ENCODE measurements at regions not wholly inside any gene's neighbourhood (a gene's known extent, or its start where the extent isn't known, plus 50 kb on each side); places are given as distances from the start of the nearest gene placed in this dataset.

DNA sequence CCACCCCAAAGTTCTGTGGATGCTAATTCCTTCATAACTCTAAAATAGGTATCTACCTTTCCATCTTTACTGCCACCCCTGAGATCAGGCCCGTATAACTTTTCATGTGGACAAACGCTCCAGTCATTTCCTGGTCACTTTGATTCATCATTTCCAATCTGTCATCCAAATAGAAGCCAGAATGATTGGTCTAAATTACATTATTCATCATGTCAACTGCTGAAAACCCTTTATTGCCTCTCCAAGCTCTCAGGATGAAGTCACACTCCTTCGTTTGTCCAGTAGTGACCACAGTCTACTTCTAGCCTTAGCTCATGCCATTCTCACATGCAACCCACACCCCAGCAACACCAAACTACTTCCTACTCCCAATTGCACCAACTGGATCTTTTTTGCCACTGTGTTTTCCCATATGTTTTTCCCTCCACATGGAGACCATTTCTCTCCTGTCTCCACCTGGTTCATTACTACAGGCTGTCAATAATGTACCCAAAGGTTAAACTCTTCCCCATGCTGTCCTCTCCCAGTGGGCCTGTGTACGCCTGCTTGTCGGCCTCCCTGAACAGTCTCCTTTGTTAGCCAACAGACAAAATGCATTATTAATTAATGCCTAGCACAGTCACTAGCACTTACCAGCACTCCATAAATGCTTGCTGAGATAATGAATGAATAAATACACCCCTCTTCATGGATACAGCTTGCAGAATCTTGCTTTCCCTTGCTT lies 382.6 kb upstream of the NOCT start:
- no peak overlapping the region for H3K9ac ChIP-seq (ENCODE audit: low read depth, low read length)
- no TSS peak for BruUV-seq (replicated peaks)
- H4K8ac ChIP-seq (ENCODE audit: low read depth in 2 of 2, low read length in 2 of 2) = no peak overlapping the region
- no peak overlapping the region for H2BK15ac ChIP-seq (ENCODE audit: low read depth, low read length)
- H3K4me3 ChIP-seq (ENCODE audit: insufficient read depth, low read depth, low read length) = no peak overlapping the region
- no peak overlapping the region for H3K4me2 ChIP-seq (ENCODE audit: low read depth, low read length)
- no peak overlapping the region for H2BK20ac ChIP-seq (ENCODE audit: low read depth, low read length)
- POLR2A ChIA-PET (ENCODE audit: unreplicated experiment) = no interaction called here
- H3K27me3 ChIP-seq (ENCODE audit: control insufficient read depth, insufficient read depth, low read length) = peaks cover 2% of the 10 kb centered on the region
- no peak overlapping the region for H3K56ac ChIP-seq (ENCODE audit: extremely low read depth, insufficient read depth, low read length)
- WGBS, 2 experiments (ENCODE audit: extremely low coverage in 2 of 2, insufficient read length in 1 of 2) = 81% methylated on average over 3 of the region's 5 CpGs; no CpG with 5 or more reads in 1 of the 2 experiments
- no peak overlapping the region for H3K18ac ChIP-seq (ENCODE audit: low read depth, low read length)
- no peak overlapping the region for H2AFZ ChIP-seq (replicated peaks; ENCODE audit: low read length, poor library complexity)
- ATAC-seq (ENCODE audit: low read depth) = no peak
- H3K23ac ChIP-seq (ENCODE audit: low read depth, low read length) = no peak overlapping the region
- H2AK5ac ChIP-seq (ENCODE audit: low read depth, low read length) = no peak overlapping the region
- no peak overlapping the region for H4K5ac ChIP-seq (ENCODE audit: low read depth, low read length)
- H3K9me3 ChIP-seq (ENCODE audit: control insufficient read depth, insufficient read depth, low read length) = no peaks in the 10 kb centered on the region
- dilution Hi-C loops (cut with HindIII; ENCODE audit: low sequenced_read_pairs, unreplicated experiment) = no loop called here
- no peaks in the 10 kb centered on the region for H3K9me1 ChIP-seq (ENCODE audit: insufficient read depth, low read length)
- in situ Hi-C loops (cut with MboI; ENCODE audit: low sequenced_read_pairs) = no loop called here
- CTCF ChIA-PET = no interaction called here
- H3K79me1 ChIP-seq (ENCODE audit: low read depth in 1 of 2, low read length in 2 of 2) = no peaks in the 10 kb centered on the region
- H2BK5ac ChIP-seq (ENCODE audit: low read depth, low read length, poor library complexity, severe bottlenecking) = no peak overlapping the region
- H3K4ac ChIP-seq (ENCODE audit: low read depth, low read length) = no peak overlapping the region
- no peaks in the 10 kb centered on the region for H4K20me1 ChIP-seq (ENCODE audit: insufficient read depth, low read length)
- TF ChIP-seq, protein P1, sequence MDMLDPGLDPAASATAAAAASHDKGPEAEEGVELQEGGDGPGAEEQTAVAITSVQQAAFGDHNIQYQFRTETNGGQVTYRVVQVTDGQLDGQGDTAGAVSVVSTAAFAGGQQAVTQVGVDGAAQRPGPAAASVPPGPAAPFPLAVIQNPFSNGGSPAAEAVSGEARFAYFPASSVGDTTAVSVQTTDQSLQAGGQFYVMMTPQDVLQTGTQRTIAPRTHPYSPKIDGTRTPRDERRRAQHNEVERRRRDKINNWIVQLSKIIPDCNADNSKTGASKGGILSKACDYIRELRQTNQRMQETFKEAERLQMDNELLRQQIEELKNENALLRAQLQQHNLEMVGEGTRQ (IDR thresholded peaks at IDR 0.05; ENCODE audit: low read depth, low read length) = no peak
- TF ChIP-seq SMC3 (IDR thresholded peaks at IDR 0.05; ENCODE audit: low read depth, low read length) (no peak), MAFK (IDR thresholded peaks at IDR 0.05; ENCODE audit: low read depth, low read length) (no peak), RFX5 (IDR thresholded peaks at IDR 0.05; ENCODE audit: low read depth, low read length) (no peak), NFE2L2 (IDR thresholded peaks at IDR 0.05; ENCODE audit: low read depth, low read length) (no peak), POLR2A (IDR thresholded peaks at IDR 0.05; ENCODE audit: low read depth, low read length) (no peak), FOS (IDR thresholded peaks at IDR 0.05; ENCODE audit: low read depth, low read length) (no peak), BHLHE40 (IDR thresholded peaks at IDR 0.05; ENCODE audit: low read depth, low read length) (no peak)
- TF ChIP-seq, protein P2, sequence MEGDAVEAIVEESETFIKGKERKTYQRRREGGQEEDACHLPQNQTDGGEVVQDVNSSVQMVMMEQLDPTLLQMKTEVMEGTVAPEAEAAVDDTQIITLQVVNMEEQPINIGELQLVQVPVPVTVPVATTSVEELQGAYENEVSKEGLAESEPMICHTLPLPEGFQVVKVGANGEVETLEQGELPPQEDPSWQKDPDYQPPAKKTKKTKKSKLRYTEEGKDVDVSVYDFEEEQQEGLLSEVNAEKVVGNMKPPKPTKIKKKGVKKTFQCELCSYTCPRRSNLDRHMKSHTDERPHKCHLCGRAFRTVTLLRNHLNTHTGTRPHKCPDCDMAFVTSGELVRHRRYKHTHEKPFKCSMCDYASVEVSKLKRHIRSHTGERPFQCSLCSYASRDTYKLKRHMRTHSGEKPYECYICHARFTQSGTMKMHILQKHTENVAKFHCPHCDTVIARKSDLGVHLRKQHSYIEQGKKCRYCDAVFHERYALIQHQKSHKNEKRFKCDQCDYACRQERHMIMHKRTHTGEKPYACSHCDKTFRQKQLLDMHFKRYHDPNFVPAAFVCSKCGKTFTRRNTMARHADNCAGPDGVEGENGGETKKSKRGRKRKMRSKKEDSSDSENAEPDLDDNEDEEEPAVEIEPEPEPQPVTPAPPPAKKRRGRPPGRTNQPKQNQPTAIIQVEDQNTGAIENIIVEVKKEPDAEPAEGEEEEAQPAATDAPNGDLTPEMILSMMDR (conservative IDR thresholded peaks at IDR 0.05; ENCODE audit: low read depth, low read length) = no peak
- H2BK120ac ChIP-seq (ENCODE audit: low read depth, low read length) = no peak overlapping the region
- no peaks in the 10 kb centered on the region for H3K36me3 ChIP-seq (ENCODE audit: control insufficient read depth, insufficient read depth, low read length)
- H3K27ac ChIP-seq (ENCODE audit: insufficient read depth, low read length) = no peak overlapping the region
- intact Hi-C loops (cut with micrococcal nuclease) = no loop called here
- H3K14ac ChIP-seq (replicated peaks; ENCODE audit: low read depth, low read length) = no peak overlapping the region
- DNase-seq = no peak
- H2AK9ac ChIP-seq (replicated peaks; ENCODE audit: low read depth, low read length, poor library complexity) = no peak overlapping the region
- no peaks in the 10 kb centered on the region for H3K4me1 ChIP-seq (ENCODE audit: control insufficient read depth, insufficient read depth, low read length)
- H4K91ac ChIP-seq (ENCODE audit: insufficient read depth, low read depth, low read length) = no peak overlapping the region
